IPS DF 6.9 (cell line): ENCODE measurements at regions not wholly inside any gene's neighbourhood (a gene's known extent, or its start where the extent isn't known, plus 50 kb on each side); places are given as distances from the start of the nearest gene placed in this dataset.

ENCODE experiments used
- DNase-seq: peaks from one replicate; pipeline ENCODE4 v3.0.0-alpha.2; 2013; ENCODE audit warnings: low read depth, low spot score
- H3K27ac ChIP-seq: one replicate; pipeline ENCODE4 v1.5.1; 2013; ENCODE audit warnings: low read length, control low read depth
- H3K27me3 ChIP-seq: 2 replicates; pipeline ENCODE4 v1.6.1; 2013; ENCODE audit warnings: mild to moderate bottlenecking, low read length; ENCODE audit not compliant: control insufficient read depth, insufficient read depth
- H3K36me3 ChIP-seq: 2 replicates; pipeline ENCODE4 v1.6.1; 2013; ENCODE audit warnings: low read length; ENCODE audit not compliant: control insufficient read depth, insufficient read depth
- H3K4me1 ChIP-seq: 2 replicates; pipeline ENCODE4 v1.6.1; 2013; ENCODE audit warnings: low read length; ENCODE audit not compliant: control insufficient read depth, insufficient read depth
- H3K4me3 ChIP-seq: 2 replicates; pipeline ENCODE4 v1.5.1; 2013; ENCODE audit warnings: mild to moderate bottlenecking, low read length
- H3K9me3 ChIP-seq: 2 replicates; pipeline ENCODE4 v1.6.1; 2013; ENCODE audit warnings: low read length, inconsistent platforms; ENCODE audit not compliant: control insufficient read depth, insufficient read depth
- WGBS: extraction: QIAGEN DNeasy Blood & Tissue Kit; methylation state at CpG from one replicate; pipeline ENCODE4 v1.1.7; 2013; ENCODE audit warnings: mixed read lengths, missing lambda C conversion rate; ENCODE audit not compliant: insufficient read length, insufficient coverage; 5-methylcytosine and 5-hydroxymethylcytosine counted together

GRCh38 chr17:5635949-5636348 lies 51.6 kb upstream of the NLRP1 start:
- Histone ChIP-seq H3K27me3 (no peaks in the 10 kb centered on the region), H3K4me3 (no peak overlapping the region), H3K4me1 (no peaks in the 10 kb centered on the region), H3K9me3 (no peaks in the 10 kb centered on the region), H3K27ac (no peak overlapping the region), H3K36me3 (no peaks in the 10 kb centered on the region)
- DNase-seq, result no peak
- no CpG with 5 or more reads among the region's 3 CpGs for WGBS

GRCh38 chr17:5638596-5638995 lies 54.3 kb upstream of the NLRP1 start:
- H3K4me1 ChIP-seq, result no peaks in the 10 kb centered on the region
- WGBS, result no CpG with 5 or more reads among the region's 2 CpGs
- no peaks in the 10 kb centered on the region for H3K36me3 ChIP-seq
- no peak overlapping the region for H3K27ac ChIP-seq
- no peak overlapping the region for H3K4me3 ChIP-seq
- no peaks in the 10 kb centered on the region for H3K27me3 ChIP-seq
- H3K9me3 ChIP-seq, result no peaks in the 10 kb centered on the region
- no peak for DNase-seq

- no peak overlapping the region for H3K27ac ChIP-seq
- no CpG with 5 or more reads among the region's 2 CpGs for WGBS
- no peak for DNase-seq
- H3K4me3 ChIP-seq, result no peak overlapping the region
- no peaks in the 10 kb centered on the region for H3K27me3 ChIP-seq
- no peaks in the 10 kb centered on the region for H3K36me3 ChIP-seq
- no peaks in the 10 kb centered on the region for H3K4me1 ChIP-seq
- H3K9me3 ChIP-seq, result no peaks in the 10 kb centered on the region
Observed at GRCh38 chr17:5640726-5641125, 56.4 kb upstream of the NLRP1 start.

- WGBS, result no CpG with 5 or more reads among the region's 4 CpGs
- Histone ChIP-seq H3K4me3 (no peak overlapping the region), H3K9me3 (no peaks in the 10 kb centered on the region), H3K36me3 (no peaks in the 10 kb centered on the region), H3K4me1 (no peaks in the 10 kb centered on the region), H3K27ac (no peak overlapping the region), H3K27me3 (no peaks in the 10 kb centered on the region)
- DNase-seq, result no peak
Observed at GRCh38 chr17:5642752-5643151, 58.4 kb upstream of the NLRP1 start.

- no CpG with 5 or more reads among the region's 3 CpGs for WGBS
- Histone ChIP-seq H3K9me3 (no peaks in the 10 kb centered on the region), H3K4me1 (no peaks in the 10 kb centered on the region), H3K4me3 (no peak overlapping the region), H3K27me3 (no peaks in the 10 kb centered on the region), H3K36me3 (no peaks in the 10 kb centered on the region), H3K27ac (no peak overlapping the region)
- DNase-seq, result no peak
Observed at GRCh38 chr17:5644065-5644464, 59.8 kb upstream of the NLRP1 start.

- DNase-seq, result no peak
- WGBS, result no CpG with 5 or more reads among the region's 3 CpGs
- no peaks in the 10 kb centered on the region for H3K27me3 ChIP-seq
- H3K9me3 ChIP-seq, result no peaks in the 10 kb centered on the region; the same call in 1 of the 2 replicates
- no peak overlapping the region for H3K27ac ChIP-seq
- H3K4me3 ChIP-seq, result no peak overlapping the region
- no peaks in the 10 kb centered on the region for H3K4me1 ChIP-seq
- no peaks in the 10 kb centered on the region for H3K36me3 ChIP-seq
Observed at GRCh38 chr17:5651348-5651747, 67.0 kb upstream of the NLRP1 start.

- Histone ChIP-seq H3K36me3 (no peaks in the 10 kb centered on the region; the same call in 1 of the 2 replicates), H3K27ac (no peak overlapping the region), H3K9me3 (no peaks in the 10 kb centered on the region), H3K4me3 (no peak overlapping the region), H3K27me3 (no peaks in the 10 kb centered on the region), H3K4me1 (no peaks in the 10 kb centered on the region)
- DNase-seq, result no peak
- WGBS, result no CpG with 5 or more reads among the region's 10 CpGs
Observed at GRCh38 chr17:5661491-5662125, 77.3 kb upstream of the NLRP1 start.

GRCh38 chr17:5662409-5663085 lies 78.2 kb upstream of the NLRP1 start:
- H3K36me3 ChIP-seq, result no peaks in the 10 kb centered on the region; the same call in 1 of the 2 replicates
- no peak for DNase-seq
- H3K4me1 ChIP-seq, result no peaks in the 10 kb centered on the region
- H3K9me3 ChIP-seq, result no peaks in the 10 kb centered on the region
- no CpG with 5 or more reads among the region's 7 CpGs for WGBS
- H3K4me3 ChIP-seq, result no peak overlapping the region
- H3K27ac ChIP-seq, result no peak overlapping the region
- no peaks in the 10 kb centered on the region for H3K27me3 ChIP-seq

GRCh38 chr17:5665164-5665563 lies 80.9 kb upstream of the NLRP1 start:
- WGBS, result no CpG with 5 or more reads among the region's 12 CpGs
- Histone ChIP-seq H3K9me3 (no peaks in the 10 kb centered on the region), H3K4me1 (no peaks in the 10 kb centered on the region), H3K4me3 (no peak overlapping the region), H3K27me3 (no peaks in the 10 kb centered on the region), H3K27ac (no peak overlapping the region), H3K36me3 (no peaks in the 10 kb centered on the region; the same call in 1 of the 2 replicates)
- no peak for DNase-seq

- H3K27me3 ChIP-seq, result no peaks in the 10 kb centered on the region
- H3K4me3 ChIP-seq, result no peak overlapping the region
- H3K9me3 ChIP-seq, result no peaks in the 10 kb centered on the region
- no CpG with 5 or more reads among the region's 6 CpGs for WGBS
- H3K36me3 ChIP-seq, result no peaks in the 10 kb centered on the region; the same call in 1 of the 2 replicates
- H3K4me1 ChIP-seq, result no peaks in the 10 kb centered on the region
- no peak for DNase-seq
- no peak overlapping the region for H3K27ac ChIP-seq
Observed at GRCh38 chr17:5667871-5668270, 83.6 kb upstream of the NLRP1 start.
